Keratinocyte (primary cell): ENCODE measurements at regions not wholly inside any gene's neighbourhood (a gene's known extent, or its start where the extent isn't known, plus 50 kb on each side); places are given as distances from the start of the nearest gene placed in this dataset.

ENCODE experiments used
- DNase-seq: peaks from one replicate; pipeline ENCODE4 v3.0.0-alpha.2; 2011; ENCODE audit warnings: low read depth, missing footprints, low spot score
- FAIRE-seq: peaks from 2 replicates; lab custom pipeline; 2011; peaks lifted over from hg19 to GRCh38; lab: Jason Lieb, UNC
- H2AFZ ChIP-seq: 2 replicates; pipeline ENCODE4 v1.6.0; 2012; ENCODE audit warnings: low read length, control low read depth, inconsistent platforms; ENCODE audit not compliant: control insufficient read depth
- H3K27ac ChIP-seq: 2 replicates; pipeline ENCODE4 v1.5.1; 2011; ENCODE audit warnings: low read length; ENCODE audit not compliant: control insufficient read depth, insufficient read depth
- H3K27me3 ChIP-seq: 3 replicates; pipeline ENCODE4 v1.6.0; 2011; ENCODE audit warnings: low read length; ENCODE audit not compliant: control insufficient read depth, insufficient read depth; ENCODE audit errors: extremely low read depth
- H3K36me3 ChIP-seq, 2 experiments: 2 replicates in 1 of 2; 3 replicates in 1 of 2; pipeline ENCODE4 v1.5.1; 2011; ENCODE audit warnings: low read length in 2 of 2, mild to moderate bottlenecking in 1 of 2; ENCODE audit not compliant: control insufficient read depth in 2 of 2, insufficient read depth in 2 of 2; ENCODE audit errors: extremely low read depth in 1 of 2
- H3K4me1 ChIP-seq: 3 replicates; pipeline ENCODE4 v1.5.1; 2011; ENCODE audit warnings: low read length; ENCODE audit not compliant: control insufficient read depth, insufficient read depth; ENCODE audit errors: extremely low read depth
- H3K4me2 ChIP-seq: 3 replicates; pipeline ENCODE4 v1.6.0; 2011; ENCODE audit warnings: low read depth, low read length; ENCODE audit not compliant: control insufficient read depth, insufficient read depth; ENCODE audit errors: extremely low read depth
- H3K4me3 ChIP-seq, 3 experiments: fragments of 200-600 bp in 1 of 3; sonication (generic) in 1 of 3; 2 replicates in 2 of 3; 3 replicates in 1 of 3; pipeline ENCODE4 v1.5.1; 2011 to 2016; ENCODE audit warnings: low read length in 3 of 3, mild to moderate bottlenecking in 3 of 3, control low read depth in 2 of 3, inconsistent platforms in 1 of 3, low read depth in 1 of 3, mixed read lengths in 1 of 3, mixed run types in 1 of 3, moderate library complexity in 1 of 3; ENCODE audit not compliant: control insufficient read depth in 2 of 3, insufficient read depth in 2 of 3; ENCODE audit errors: extremely low read depth in 1 of 3
- H3K79me2 ChIP-seq: 2 replicates; pipeline ENCODE4 v1.6.0; 2012; ENCODE audit warnings: low read length; ENCODE audit not compliant: control insufficient read depth, insufficient read depth
- H3K9ac ChIP-seq: 3 replicates; pipeline ENCODE4 v1.6.0; 2011; ENCODE audit warnings: low read length; ENCODE audit not compliant: control insufficient read depth, insufficient read depth; ENCODE audit errors: extremely low read depth
- H3K9me1 ChIP-seq: 3 replicates; pipeline ENCODE4 v1.6.0; 2011; ENCODE audit warnings: low read length; ENCODE audit not compliant: control insufficient read depth, insufficient read depth; ENCODE audit errors: extremely low read depth
- H3K9me3 ChIP-seq: 2 replicates; pipeline ENCODE4 v1.5.1; 2012; ENCODE audit warnings: low read depth, low read length; ENCODE audit not compliant: control insufficient read depth
- H4K20me1 ChIP-seq: 3 replicates; pipeline ENCODE4 v1.6.0; 2011; ENCODE audit warnings: low read length; ENCODE audit not compliant: control insufficient read depth, insufficient read depth; ENCODE audit errors: extremely low read depth
- EZH2 ChIP-seq: IDR thresholded peaks from one replicate; pipeline ENCODE4 v1.6.1; 2012; ENCODE audit warnings: inconsistent platforms, mild to moderate bottlenecking, low read length, moderate library complexity
- dilution Hi-C: fragments of 300-500 bp; cut with MboI; formaldehyde crosslinking; loops from one replicate; pipeline ENCODE4 v1.7.0; 2020; ENCODE audit warnings: low sequenced_read_pairs; ENCODE audit not compliant: extremely low pct_ligation_motif_present
- TF ChIP-seq, protein P1 (sequence below), 3 experiments: IDR thresholded peaks in 1 of 3; conservative IDR thresholded peaks in 1 of 3; optimal IDR thresholded peaks in 1 of 3; 2 replicates in 2 of 3; 3 replicates in 1 of 3; pipeline versions ENCODE3 to v1.5.1; 2011; ENCODE audit warnings: low read length in 3 of 3, mild to moderate bottlenecking in 3 of 3, moderate library complexity in 2 of 3, control low read depth in 1 of 3, inconsistent platforms in 1 of 3; ENCODE audit not compliant: insufficient read depth in 2 of 3; ENCODE audit errors: extremely low read depth in 1 of 3

DNA sequence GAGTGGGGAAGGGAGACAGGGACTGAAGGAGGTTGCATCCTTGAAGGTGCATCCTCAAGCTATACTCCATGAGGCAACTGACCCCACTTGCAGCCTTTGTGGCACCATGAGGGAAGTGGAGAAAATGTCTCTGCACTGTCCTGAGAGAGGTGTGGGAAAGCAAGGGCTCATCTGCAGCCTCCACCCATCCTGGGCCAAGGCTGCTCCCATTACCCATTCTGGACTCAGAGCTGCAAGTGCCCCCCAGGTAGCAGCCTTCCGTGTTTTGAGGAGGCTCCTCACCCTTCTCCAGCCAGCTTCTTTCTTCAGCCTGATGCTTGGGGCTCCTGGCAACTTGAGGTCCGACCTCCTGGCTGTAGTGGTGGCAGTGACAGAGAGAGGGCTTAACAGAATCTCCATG is 294.6 kb downstream of the CDH26 start:
- peaks cover 30% of the 10 kb centered on the region for H3K4me1 ChIP-seq
- FAIRE-seq (no peak), DNase-seq (no peak)
- H4K20me1 ChIP-seq = no peaks in the 10 kb centered on the region
- peaks cover 11% of the 10 kb centered on the region for H3K27me3 ChIP-seq
- H2AFZ ChIP-seq = no peak overlapping the region
- H3K79me2 ChIP-seq = no peaks in the 10 kb centered on the region
- H3K36me3 ChIP-seq = no peaks in the 10 kb centered on the region
- H3K4me2 ChIP-seq = no peak overlapping the region
- H3K4me3 ChIP-seq = no peak overlapping the region
- no peaks in the 10 kb centered on the region for H3K9me1 ChIP-seq
- dilution Hi-C loops = no loop called here
- no peak overlapping the region for H3K9ac ChIP-seq
- no peak overlapping the region for H3K27ac ChIP-seq
- no peaks in the 10 kb centered on the region for H3K9me3 ChIP-seq
- no peak for TF ChIP-seq EZH2
- TF ChIP-seq, protein P1, sequence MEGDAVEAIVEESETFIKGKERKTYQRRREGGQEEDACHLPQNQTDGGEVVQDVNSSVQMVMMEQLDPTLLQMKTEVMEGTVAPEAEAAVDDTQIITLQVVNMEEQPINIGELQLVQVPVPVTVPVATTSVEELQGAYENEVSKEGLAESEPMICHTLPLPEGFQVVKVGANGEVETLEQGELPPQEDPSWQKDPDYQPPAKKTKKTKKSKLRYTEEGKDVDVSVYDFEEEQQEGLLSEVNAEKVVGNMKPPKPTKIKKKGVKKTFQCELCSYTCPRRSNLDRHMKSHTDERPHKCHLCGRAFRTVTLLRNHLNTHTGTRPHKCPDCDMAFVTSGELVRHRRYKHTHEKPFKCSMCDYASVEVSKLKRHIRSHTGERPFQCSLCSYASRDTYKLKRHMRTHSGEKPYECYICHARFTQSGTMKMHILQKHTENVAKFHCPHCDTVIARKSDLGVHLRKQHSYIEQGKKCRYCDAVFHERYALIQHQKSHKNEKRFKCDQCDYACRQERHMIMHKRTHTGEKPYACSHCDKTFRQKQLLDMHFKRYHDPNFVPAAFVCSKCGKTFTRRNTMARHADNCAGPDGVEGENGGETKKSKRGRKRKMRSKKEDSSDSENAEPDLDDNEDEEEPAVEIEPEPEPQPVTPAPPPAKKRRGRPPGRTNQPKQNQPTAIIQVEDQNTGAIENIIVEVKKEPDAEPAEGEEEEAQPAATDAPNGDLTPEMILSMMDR (optimal IDR thresholded peaks at IDR 0.05 in 1 of 3, IDR thresholded peaks at IDR 0.05 in 1 of 3, conservative IDR thresholded peaks at IDR 0.05 in 1 of 3; ENCODE audit: extremely low read depth in 1 of 3, insufficient read depth in 2 of 3, low read length in 3 of 3) = no peak

DNA sequence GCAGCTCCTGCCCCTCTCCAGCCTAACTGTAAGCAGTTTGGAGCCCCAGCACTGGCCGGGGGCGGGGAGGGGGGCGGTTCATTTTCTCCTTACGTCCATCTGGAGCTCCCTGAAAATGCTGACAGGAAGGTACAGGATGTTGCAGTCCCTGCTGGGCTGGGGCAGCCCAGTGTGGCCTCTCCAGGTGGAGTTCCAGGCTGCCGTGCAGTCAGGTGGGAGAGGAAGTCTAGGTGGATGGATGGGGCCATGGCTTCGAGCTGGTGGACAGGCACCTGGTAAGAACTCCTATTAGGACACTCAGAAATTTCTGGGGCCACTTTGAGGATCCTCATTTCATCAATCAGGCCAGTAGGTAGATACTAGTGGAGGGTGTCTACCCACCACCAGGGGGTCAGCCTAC is 295.2 kb downstream of the CDH26 start:
- no peaks in the 10 kb centered on the region for H3K79me2 ChIP-seq
- no peaks in the 10 kb centered on the region for H3K9me1 ChIP-seq
- no peak overlapping the region for H3K9ac ChIP-seq
- H4K20me1 ChIP-seq = no peaks in the 10 kb centered on the region
- H3K9me3 ChIP-seq = no peaks in the 10 kb centered on the region
- H3K4me1 ChIP-seq = peaks cover 30% of the 10 kb centered on the region
- H3K27me3 ChIP-seq = peaks cover 12% of the 10 kb centered on the region
- dilution Hi-C loops = no loop called here
- TF ChIP-seq EZH2 = no peak
- TF ChIP-seq, protein P1 (optimal IDR thresholded peaks at IDR 0.05 in 1 of 3, IDR thresholded peaks at IDR 0.05 in 1 of 3, conservative IDR thresholded peaks at IDR 0.05 in 1 of 3; ENCODE audit: extremely low read depth in 1 of 3, insufficient read depth in 2 of 3, low read length in 3 of 3) = no peak
- no peak overlapping the region for H3K4me2 ChIP-seq
- no peak for DNase-seq
- no peaks in the 10 kb centered on the region for H3K36me3 ChIP-seq
- no peak overlapping the region for H3K27ac ChIP-seq
- no peak overlapping the region for H3K4me3 ChIP-seq
- FAIRE-seq = no peak
- H2AFZ ChIP-seq = no peak overlapping the region
